ENCODE measurements at regions not wholly inside any gene's neighbourhood (a gene's known extent, or its start where the extent isn't known, plus 50 kb on each side); places are given as distances from the start of the nearest gene placed in this dataset.

DNA sequence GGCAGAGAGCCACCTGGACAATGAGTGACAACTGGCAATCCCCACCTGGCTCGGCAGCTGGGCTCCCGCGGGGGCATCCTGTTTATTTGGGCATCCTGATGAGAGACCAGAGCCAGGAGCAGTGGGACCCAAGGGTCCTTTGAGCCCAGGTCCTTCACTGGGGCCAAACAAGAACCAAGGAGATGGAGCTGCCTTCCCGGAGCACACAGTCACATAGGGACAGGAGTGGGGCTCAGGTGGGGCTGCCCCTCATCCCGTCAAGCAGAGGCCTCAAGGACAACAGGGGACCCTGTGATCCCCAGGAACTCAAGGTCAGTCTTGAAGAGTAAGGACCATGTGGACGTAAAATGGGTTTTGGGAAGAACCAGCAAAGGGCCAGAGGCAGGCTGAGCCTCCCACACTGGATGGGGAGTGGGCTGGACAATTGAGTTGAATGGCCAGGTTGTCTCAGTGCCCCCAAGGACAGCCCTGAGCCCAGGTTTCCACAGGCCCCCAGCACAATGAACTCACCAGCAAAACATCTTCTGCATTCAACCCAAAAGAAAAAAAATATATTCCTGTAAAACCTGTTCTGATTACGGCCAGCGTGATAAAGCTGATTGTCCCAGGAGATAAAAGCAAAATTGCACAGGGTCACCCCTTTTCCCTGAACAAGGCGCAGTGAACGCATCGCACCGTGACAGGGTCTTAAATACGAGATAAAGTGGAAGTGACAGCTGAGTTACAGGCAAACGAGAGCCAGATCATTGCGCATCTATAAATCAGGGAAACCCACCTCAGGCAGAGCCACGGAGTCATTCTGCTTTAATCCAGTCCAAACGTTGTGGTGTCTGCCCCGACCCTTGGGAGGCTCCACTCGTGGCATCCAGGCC is 86.2 kb downstream of the ANKRD60 start:
- H3K9me3 ChIP-seq (ENCODE audit: control insufficient read depth in 2 of 2, insufficient read depth in 1 of 2, low read depth in 1 of 2, low read length in 1 of 2) = no peaks in the 10 kb centered on the region
- DNase-seq (no peak), FAIRE-seq (no peak)
- H3K36me3 ChIP-seq (ENCODE audit: control insufficient read depth in 3 of 3, insufficient read depth in 2 of 3, low read depth in 1 of 3, low read length in 3 of 3) = no peaks in the 10 kb centered on the region
- peaks cover 0 to 2% (median 0%) of the 10 kb centered on the region in 3 donors for H3K27me3 ChIP-seq (ENCODE audit: control insufficient read depth in 3 of 3, insufficient read depth in 3 of 3, low read length in 3 of 3)
- H3K4me1 ChIP-seq (ENCODE audit: control insufficient read depth in 3 of 3, insufficient read depth in 2 of 3, low read depth in 1 of 3, low read length in 2 of 3) = no peaks in the 10 kb centered on the region
- no peak overlapping the region for H3K4me3 ChIP-seq (ENCODE audit: low read depth in 1 of 3, low read length in 3 of 3)
- H3K27ac ChIP-seq (ENCODE audit: low read depth in 1 of 3, low read length in 2 of 3) = no peak overlapping the region
- 53 to 74% (median 65%) methylated on average over 19 of the region's 19 CpGs for WGBS, 3 donors

DNA sequence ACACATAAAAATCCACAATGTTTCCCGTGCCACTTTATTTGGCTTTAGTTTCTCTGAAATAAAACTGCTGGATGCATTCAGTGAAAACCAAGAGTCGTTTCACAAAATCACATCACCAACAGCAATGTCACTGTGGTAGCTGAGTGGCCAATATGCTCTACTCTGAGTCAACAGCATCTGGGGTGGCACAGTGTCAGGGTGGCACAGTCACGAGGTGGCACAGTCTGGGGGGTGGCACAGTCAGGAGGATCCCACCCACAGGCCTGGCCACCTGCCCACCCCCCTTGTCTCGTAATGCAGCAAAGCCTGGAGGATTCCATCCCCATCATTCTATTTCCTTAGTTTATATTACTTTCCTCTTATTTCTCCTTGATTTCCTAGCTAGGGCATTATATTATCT is 87.0 kb downstream of the ANKRD60 start:
- no peaks in the 10 kb centered on the region for H3K36me3 ChIP-seq (ENCODE audit: control insufficient read depth in 3 of 3, insufficient read depth in 2 of 3, low read depth in 1 of 3, low read length in 3 of 3)
- no peak overlapping the region for H3K4me3 ChIP-seq (ENCODE audit: low read depth in 1 of 3, low read length in 3 of 3)
- DNase-seq = no peak
- H3K9me3 ChIP-seq (ENCODE audit: control insufficient read depth in 2 of 2, insufficient read depth in 1 of 2, low read depth in 1 of 2, low read length in 1 of 2) = no peaks in the 10 kb centered on the region
- no peak overlapping the region for H3K27ac ChIP-seq (ENCODE audit: low read depth in 1 of 3, low read length in 2 of 3)
- FAIRE-seq = no peak
- peaks cover 0 to 8% (median 0%) of the 10 kb centered on the region in 3 donors for H3K27me3 ChIP-seq (ENCODE audit: control insufficient read depth in 3 of 3, insufficient read depth in 3 of 3, low read length in 3 of 3)
- WGBS, 3 donors = 60 to 79% (median 72%) methylated on average over 4 of the region's 4 CpGs
- H3K4me1 ChIP-seq (ENCODE audit: control insufficient read depth in 3 of 3, insufficient read depth in 2 of 3, low read depth in 1 of 3, low read length in 2 of 3) = no peaks in the 10 kb centered on the region

- no peaks in the 10 kb centered on the region for H3K4me1 ChIP-seq (ENCODE audit: control insufficient read depth in 3 of 3, insufficient read depth in 2 of 3, low read depth in 1 of 3, low read length in 2 of 3)
- H3K9me3 ChIP-seq (ENCODE audit: control insufficient read depth in 2 of 2, insufficient read depth in 1 of 2, low read depth in 1 of 2, low read length in 1 of 2) = no peaks in the 10 kb centered on the region
- no peak overlapping the region for H3K27ac ChIP-seq (ENCODE audit: low read depth in 1 of 3, low read length in 2 of 3)
- peaks cover 0 to 8% (median 0%) of the 10 kb centered on the region in 3 donors for H3K27me3 ChIP-seq (ENCODE audit: control insufficient read depth in 3 of 3, insufficient read depth in 3 of 3, low read length in 3 of 3)
- no peak overlapping the region for H3K4me3 ChIP-seq (ENCODE audit: low read depth in 1 of 3, low read length in 3 of 3)
- H3K36me3 ChIP-seq (ENCODE audit: control insufficient read depth in 3 of 3, insufficient read depth in 2 of 3, low read depth in 1 of 3, low read length in 3 of 3) = no peaks in the 10 kb centered on the region
- DNase-seq = no peak
- FAIRE-seq = no peak
- WGBS, 3 donors = 51 to 75% (median 54%) methylated on average over 3 of the region's 3 CpGs
Measured at GRCh38 chr20:58140787-58141425, 87.5 kb downstream of the ANKRD60 start.

- no peaks in the 10 kb centered on the region for H3K36me3 ChIP-seq (ENCODE audit: control insufficient read depth in 3 of 3, insufficient read depth in 2 of 3, low read depth in 1 of 3, low read length in 3 of 3)
- H3K27me3 ChIP-seq (ENCODE audit: control insufficient read depth in 3 of 3, insufficient read depth in 3 of 3, low read length in 3 of 3) = peaks cover 0 to 12% (median 0%) of the 10 kb centered on the region in 3 donors
- DNase-seq (no peak), FAIRE-seq (no peak)
- H3K9me3 ChIP-seq (ENCODE audit: control insufficient read depth in 2 of 2, insufficient read depth in 1 of 2, low read depth in 1 of 2, low read length in 1 of 2) = no peaks in the 10 kb centered on the region
- no peak overlapping the region for H3K27ac ChIP-seq (ENCODE audit: low read depth in 1 of 3, low read length in 2 of 3)
- WGBS, 3 donors = 68 to 84% (median 71%) methylated on average over 19 of the region's 19 CpGs
- peaks cover 0 to 7% (median 0%) of the 10 kb centered on the region in 3 donors for H3K4me1 ChIP-seq (ENCODE audit: control insufficient read depth in 3 of 3, insufficient read depth in 2 of 3, low read depth in 1 of 3, low read length in 2 of 3)
- H3K4me3 ChIP-seq (ENCODE audit: low read depth in 1 of 3, low read length in 3 of 3) = no peak overlapping the region
Measured at GRCh38 chr20:58139849-58140786, 88.3 kb downstream of the ANKRD60 start.

GRCh38 chr20:58138395-58138794 is 90.1 kb downstream of the ANKRD60 start:
- H3K27me3 ChIP-seq (ENCODE audit: control insufficient read depth in 3 of 3, insufficient read depth in 3 of 3, low read length in 3 of 3) = peaks cover 0 to 13% (median 0%) of the 10 kb centered on the region in 3 donors
- no peak overlapping the region for H3K27ac ChIP-seq (ENCODE audit: low read depth in 1 of 3, low read length in 2 of 3)
- WGBS, 3 donors = 70 to 81% (median 77%) methylated on average over 6 of the region's 6 CpGs
- no peak overlapping the region for H3K4me3 ChIP-seq (ENCODE audit: low read depth in 1 of 3, low read length in 3 of 3)
- no peaks in the 10 kb centered on the region for H3K9me3 ChIP-seq (ENCODE audit: control insufficient read depth in 2 of 2, insufficient read depth in 1 of 2, low read depth in 1 of 2, low read length in 1 of 2)
- no peak for FAIRE-seq
- H3K36me3 ChIP-seq (ENCODE audit: control insufficient read depth in 3 of 3, insufficient read depth in 2 of 3, low read depth in 1 of 3, low read length in 3 of 3) = no peaks in the 10 kb centered on the region
- H3K4me1 ChIP-seq (ENCODE audit: control insufficient read depth in 3 of 3, insufficient read depth in 2 of 3, low read depth in 1 of 3, low read length in 2 of 3) = peaks cover 0 to 7% (median 0%) of the 10 kb centered on the region in 3 donors
- DNase-seq = no peak

DNA sequence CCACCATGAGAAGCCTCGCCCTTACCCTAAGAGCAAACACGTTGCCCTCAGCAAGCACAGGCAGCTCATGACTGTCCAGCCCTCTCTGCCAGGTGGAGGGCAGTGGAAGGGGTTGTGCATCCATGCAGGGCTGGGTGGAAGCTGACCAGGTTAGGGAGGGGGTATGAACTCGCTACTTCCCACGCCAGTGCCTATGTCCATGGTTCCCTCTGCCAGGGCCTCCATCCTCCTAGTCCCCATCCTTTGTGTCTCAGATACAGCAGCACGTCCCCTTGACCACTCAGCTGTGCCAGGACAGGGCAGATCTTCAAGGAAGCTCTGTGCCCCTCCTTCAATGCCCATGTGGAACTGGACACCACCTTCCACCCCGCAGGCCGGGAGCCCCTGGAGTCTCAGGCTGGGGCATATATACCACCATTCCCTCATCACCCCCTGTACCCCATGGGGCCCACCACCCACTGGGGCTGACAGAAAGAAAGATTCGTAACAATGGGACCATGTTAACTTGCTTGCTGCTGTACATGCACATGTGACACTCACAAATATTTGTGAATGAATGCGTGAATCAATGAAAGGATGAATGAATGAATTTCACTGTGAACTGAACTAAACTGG is 90.7 kb downstream of the ANKRD60 start:
- Histone ChIP-seq H3K36me3 (ENCODE audit: control insufficient read depth in 3 of 3, insufficient read depth in 2 of 3, low read depth in 1 of 3, low read length in 3 of 3) (no peaks in the 10 kb centered on the region), H3K4me1 (ENCODE audit: control insufficient read depth in 3 of 3, insufficient read depth in 2 of 3, low read depth in 1 of 3, low read length in 2 of 3) (peaks cover 0 to 7% (median 0%) of the 10 kb centered on the region in 3 donors), H3K27me3 (ENCODE audit: control insufficient read depth in 3 of 3, insufficient read depth in 3 of 3, low read length in 3 of 3) (peaks cover 0 to 14% (median 0%) of the 10 kb centered on the region in 3 donors), H3K27ac (ENCODE audit: low read depth in 1 of 3, low read length in 2 of 3) (no peak overlapping the region), H3K9me3 (ENCODE audit: control insufficient read depth in 2 of 2, insufficient read depth in 1 of 2, low read depth in 1 of 2, low read length in 1 of 2) (no peaks in the 10 kb centered on the region), H3K4me3 (ENCODE audit: low read depth in 1 of 3, low read length in 3 of 3) (no peak overlapping the region)
- no peak for FAIRE-seq
- WGBS, 3 donors = 83 to 94% (median 85%) methylated on average over 9 of the region's 9 CpGs
- no peak for DNase-seq

DNA sequence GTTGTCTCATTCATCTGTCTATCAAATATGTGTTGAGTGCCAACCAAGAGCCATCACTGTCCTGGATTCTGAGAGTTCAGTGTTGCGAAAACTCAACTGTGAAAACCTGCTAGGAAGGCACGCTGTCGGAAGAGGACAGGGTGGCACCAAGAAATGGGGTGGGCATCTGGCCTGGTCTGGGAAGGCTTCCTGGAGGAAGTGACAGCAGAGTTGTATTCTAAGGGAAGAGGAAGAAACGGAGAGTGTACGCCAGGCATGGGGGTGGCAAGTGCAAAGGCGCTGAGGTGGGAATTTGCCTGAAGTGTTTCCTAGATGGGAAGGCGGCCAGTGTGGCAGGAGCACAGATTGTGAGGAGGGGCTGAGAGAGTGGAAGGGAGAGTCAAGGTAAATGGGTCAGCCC is 91.2 kb downstream of the ANKRD60 start:
- Histone ChIP-seq H3K27ac (ENCODE audit: low read depth in 1 of 3, low read length in 2 of 3) (no peak overlapping the region), H3K27me3 (ENCODE audit: control insufficient read depth in 3 of 3, insufficient read depth in 3 of 3, low read length in 3 of 3) (peaks cover 0 to 13% (median 0%) of the 10 kb centered on the region in 3 donors), H3K36me3 (ENCODE audit: control insufficient read depth in 3 of 3, insufficient read depth in 2 of 3, low read depth in 1 of 3, low read length in 3 of 3) (no peaks in the 10 kb centered on the region), H3K4me1 (ENCODE audit: control insufficient read depth in 3 of 3, insufficient read depth in 2 of 3, low read depth in 1 of 3, low read length in 2 of 3) (peaks cover 0 to 7% (median 0%) of the 10 kb centered on the region in 3 donors), H3K9me3 (ENCODE audit: control insufficient read depth in 2 of 2, insufficient read depth in 1 of 2, low read depth in 1 of 2, low read length in 1 of 2) (no peaks in the 10 kb centered on the region), H3K4me3 (ENCODE audit: low read depth in 1 of 3, low read length in 3 of 3) (no peak overlapping the region)
- 94 to 95% (median 94%) methylated on average over 7 of the region's 7 CpGs for WGBS, 3 donors
- FAIRE-seq = no peak
- no peak for DNase-seq

DNA sequence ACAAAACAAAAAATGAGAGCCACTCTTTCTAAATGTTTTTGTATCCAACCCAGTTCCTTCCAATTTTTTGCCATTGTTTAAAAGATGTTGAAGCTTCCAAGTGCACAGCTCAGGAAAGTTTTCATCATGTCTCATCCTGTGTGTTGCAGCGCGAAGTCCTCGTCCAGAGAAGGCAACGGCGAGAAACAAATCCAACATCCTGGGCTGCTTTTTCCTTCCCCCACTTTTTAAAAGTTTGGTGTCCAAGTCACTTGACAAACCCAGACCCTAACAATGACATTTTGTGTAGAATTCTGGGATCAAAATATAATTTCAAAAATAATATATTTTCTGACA is 92.3 kb downstream of the ANKRD60 start:
- DNase-seq = no peak
- H3K4me3 ChIP-seq (ENCODE audit: low read depth in 1 of 3, low read length in 3 of 3) = no peak overlapping the region
- H3K9me3 ChIP-seq (ENCODE audit: control insufficient read depth in 2 of 2, insufficient read depth in 1 of 2, low read depth in 1 of 2, low read length in 1 of 2) = no peaks in the 10 kb centered on the region
- H3K27ac ChIP-seq (ENCODE audit: low read depth in 1 of 3, low read length in 2 of 3) = no peak overlapping the region
- no peaks in the 10 kb centered on the region for H3K36me3 ChIP-seq (ENCODE audit: control insufficient read depth in 3 of 3, insufficient read depth in 2 of 3, low read depth in 1 of 3, low read length in 3 of 3)
- H3K4me1 ChIP-seq (ENCODE audit: control insufficient read depth in 3 of 3, insufficient read depth in 2 of 3, low read depth in 1 of 3, low read length in 2 of 3) = peaks cover 0 to 7% (median 0%) of the 10 kb centered on the region in 3 donors
- whole genome bisulfite sequencing, 3 donors = 46 to 83% (median 79%) methylated on average over 5 of the region's 5 CpGs
- peaks cover 0 to 13% (median 0%) of the 10 kb centered on the region in 3 donors for H3K27me3 ChIP-seq (ENCODE audit: control insufficient read depth in 3 of 3, insufficient read depth in 3 of 3, low read length in 3 of 3)
- FAIRE-seq = no peak

Measured in small intestine (tissue), 7 donors.